ENCODE measurements at regions not wholly inside any gene's neighbourhood (a gene's known extent, or its start where the extent isn't known, plus 50 kb on each side); places are given as distances from the start of the nearest gene placed in this dataset.

DNA sequence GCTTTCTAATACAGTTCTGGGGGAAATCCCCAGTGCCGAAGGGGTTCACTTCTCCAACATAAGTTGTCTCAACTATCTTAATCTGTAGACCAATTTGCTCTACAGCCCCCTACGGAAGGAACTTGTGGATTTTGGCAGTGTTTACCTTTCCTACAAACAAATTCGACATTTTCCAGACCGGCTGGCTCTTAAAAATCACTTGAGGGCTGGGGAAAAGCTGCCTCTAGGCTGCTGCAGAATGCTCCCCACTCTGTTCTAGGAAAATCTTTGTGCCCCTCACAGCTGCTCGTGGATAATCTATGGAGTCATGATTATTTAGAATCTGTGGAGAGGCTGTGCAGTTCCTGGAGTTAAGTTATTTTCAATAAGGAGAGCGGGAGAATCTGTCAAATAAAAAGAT lies 474.6 kb upstream of the FZD8 start (continued):
- TF ChIP-seq, protein P1, sequence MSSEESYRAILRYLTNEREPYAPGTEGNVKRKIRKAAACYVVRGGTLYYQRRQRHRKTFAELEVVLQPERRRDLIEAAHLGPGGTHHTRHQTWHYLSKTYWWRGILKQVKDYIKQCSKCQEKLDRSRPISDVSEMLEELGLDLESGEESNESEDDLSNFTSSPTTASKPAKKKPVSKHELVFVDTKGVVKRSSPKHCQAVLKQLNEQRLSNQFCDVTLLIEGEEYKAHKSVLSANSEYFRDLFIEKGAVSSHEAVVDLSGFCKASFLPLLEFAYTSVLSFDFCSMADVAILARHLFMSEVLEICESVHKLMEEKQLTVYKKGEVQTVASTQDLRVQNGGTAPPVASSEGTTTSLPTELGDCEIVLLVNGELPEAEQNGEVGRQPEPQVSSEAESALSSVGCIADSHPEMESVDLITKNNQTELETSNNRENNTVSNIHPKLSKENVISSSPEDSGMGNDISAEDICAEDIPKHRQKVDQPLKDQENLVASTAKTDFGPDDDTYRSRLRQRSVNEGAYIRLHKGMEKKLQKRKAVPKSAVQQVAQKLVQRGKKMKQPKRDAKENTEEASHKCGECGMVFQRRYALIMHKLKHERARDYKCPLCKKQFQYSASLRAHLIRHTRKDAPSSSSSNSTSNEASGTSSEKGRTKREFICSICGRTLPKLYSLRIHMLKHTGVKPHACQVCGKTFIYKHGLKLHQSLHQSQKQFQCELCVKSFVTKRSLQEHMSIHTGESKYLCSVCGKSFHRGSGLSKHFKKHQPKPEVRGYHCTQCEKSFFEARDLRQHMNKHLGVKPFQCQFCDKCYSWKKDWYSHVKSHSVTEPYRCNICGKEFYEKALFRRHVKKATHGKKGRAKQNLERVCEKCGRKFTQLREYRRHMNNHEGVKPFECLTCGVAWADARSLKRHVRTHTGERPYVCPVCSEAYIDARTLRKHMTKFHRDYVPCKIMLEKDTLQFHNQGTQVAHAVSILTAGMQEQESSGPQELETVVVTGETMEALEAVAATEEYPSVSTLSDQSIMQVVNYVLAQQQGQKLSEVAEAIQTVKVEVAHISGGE (CRISPR knock-in tag; IDR thresholded peaks at IDR 0.05), result no peak
- TF ChIP-seq, protein P2, sequence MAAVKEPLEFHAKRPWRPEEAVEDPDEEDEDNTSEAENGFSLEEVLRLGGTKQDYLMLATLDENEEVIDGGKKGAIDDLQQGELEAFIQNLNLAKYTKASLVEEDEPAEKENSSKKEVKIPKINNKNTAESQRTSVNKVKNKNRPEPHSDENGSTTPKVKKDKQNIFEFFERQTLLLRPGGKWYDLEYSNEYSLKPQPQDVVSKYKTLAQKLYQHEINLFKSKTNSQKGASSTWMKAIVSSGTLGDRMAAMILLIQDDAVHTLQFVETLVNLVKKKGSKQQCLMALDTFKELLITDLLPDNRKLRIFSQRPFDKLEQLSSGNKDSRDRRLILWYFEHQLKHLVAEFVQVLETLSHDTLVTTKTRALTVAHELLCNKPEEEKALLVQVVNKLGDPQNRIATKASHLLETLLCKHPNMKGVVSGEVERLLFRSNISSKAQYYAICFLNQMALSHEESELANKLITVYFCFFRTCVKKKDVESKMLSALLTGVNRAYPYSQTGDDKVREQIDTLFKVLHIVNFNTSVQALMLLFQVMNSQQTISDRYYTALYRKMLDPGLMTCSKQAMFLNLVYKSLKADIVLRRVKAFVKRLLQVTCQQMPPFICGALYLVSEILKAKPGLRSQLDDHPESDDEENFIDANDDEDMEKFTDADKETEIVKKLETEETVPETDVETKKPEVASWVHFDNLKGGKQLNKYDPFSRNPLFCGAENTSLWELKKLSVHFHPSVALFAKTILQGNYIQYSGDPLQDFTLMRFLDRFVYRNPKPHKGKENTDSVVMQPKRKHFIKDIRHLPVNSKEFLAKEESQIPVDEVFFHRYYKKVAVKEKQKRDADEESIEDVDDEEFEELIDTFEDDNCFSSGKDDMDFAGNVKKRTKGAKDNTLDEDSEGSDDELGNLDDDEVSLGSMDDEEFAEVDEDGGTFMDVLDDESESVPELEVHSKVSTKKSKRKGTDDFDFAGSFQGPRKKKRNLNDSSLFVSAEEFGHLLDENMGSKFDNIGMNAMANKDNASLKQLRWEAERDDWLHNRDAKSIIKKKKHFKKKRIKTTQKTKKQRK (IDR thresholded peaks at IDR 0.05; ENCODE audit: low read depth, low read length), result no peak
- no peak for TF ChIP-seq ZZZ3 (IDR thresholded peaks at IDR 0.05; ENCODE audit: control insufficient read depth, insufficient read length, low read depth)

DNA sequence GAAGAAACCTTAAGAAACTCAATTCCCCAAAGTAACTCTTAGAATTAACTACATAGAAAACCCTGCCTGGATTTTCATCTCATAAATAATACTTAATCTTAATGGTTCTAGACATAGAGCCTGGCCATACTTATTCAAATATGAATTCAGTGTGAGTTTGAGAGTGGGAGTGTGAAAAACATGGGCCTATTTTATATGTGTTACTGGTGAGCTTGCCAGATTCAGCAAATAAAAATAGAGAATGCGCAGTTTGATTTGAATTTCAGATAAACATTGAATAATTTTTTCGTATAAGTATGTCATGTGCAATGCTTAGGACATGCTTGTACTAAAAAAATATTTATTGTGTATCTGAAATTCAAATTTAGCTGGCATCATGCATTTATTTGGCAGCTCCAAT lies 473.9 kb upstream of the FZD8 start:
- BruUV-seq (replicated peaks), result no TSS peak
- no peak overlapping the region for H3K9ac ChIP-seq (ENCODE audit: control insufficient read depth, insufficient read depth, low read length)
- SMC1A ChIA-PET (ENCODE audit: uncharacterized antibody, unreplicated experiment), result interaction anchor here (0.9 kb wide), 1 partner anchor 11 kb away, joined by 3 read pairs; no protein-coding TSS in a partner anchor
- intact Hi-C loops (cut with micrococcal nuclease; ENCODE audit: unreplicated experiment), result no loop called here
- no peak overlapping the region for H2AFZ ChIP-seq (ENCODE audit: control insufficient read depth, low read depth, low read length)
- no peaks in the 10 kb centered on the region for H3K4me1 ChIP-seq (ENCODE audit: control insufficient read depth, insufficient read depth, low read length)
- ATAC-seq (no peak), FAIRE-seq (no peak), DNase-seq (ENCODE audit: low read depth, low spot score) (no peak)
- CTCF ChIA-PET, result no interaction called here
- no peaks in the 10 kb centered on the region for H3K27me3 ChIP-seq (replicated peaks in 1 of 2; ENCODE audit: control insufficient read depth in 2 of 2, insufficient read depth in 2 of 2, low read length in 1 of 2)
- H3K4me2 ChIP-seq (ENCODE audit: control insufficient read depth, insufficient read depth), result no peak overlapping the region
- H3K36me3 ChIP-seq (ENCODE audit: control insufficient read depth in 2 of 2, insufficient read depth in 2 of 2, low read length in 1 of 2), result no peaks in the 10 kb centered on the region
- no peak overlapping the region for H3K27ac ChIP-seq (ENCODE audit: control insufficient read depth, insufficient read depth)
- in situ Hi-C loops (cut with MboI), result no loop called here
- 34% methylated on average over 2 of the region's 2 CpGs for WGBS (ENCODE audit: insufficient coverage, insufficient replicate concordance, low lambda C conversion rate, missing lambda C conversion rate)
- no peaks in the 10 kb centered on the region for H3K79me2 ChIP-seq (ENCODE audit: control insufficient read depth, insufficient read depth, low read length)
- RAD21 ChIA-PET (ENCODE audit: unreplicated experiment), result no interaction called here
- no peak overlapping the region for H3K4me3 ChIP-seq
- H4K20me1 ChIP-seq (ENCODE audit: control insufficient read depth, insufficient read depth), result no peaks in the 10 kb centered on the region
- POLR2A ChIA-PET, result no interaction called here
- no peaks in the 10 kb centered on the region for H3K9me3 ChIP-seq (replicated peaks; ENCODE audit: control insufficient read depth, insufficient read depth, low read length)
- TF ChIP-seq SPI1 (IDR thresholded peaks at IDR 0.05; ENCODE audit: borderline replicate concordance, insufficient read depth, low read depth, low read length) (no peak), BACH1 (IDR thresholded peaks at IDR 0.05; ENCODE audit: borderline replicate concordance) (no peak), NFIC (IDR thresholded peaks at IDR 0.05; ENCODE audit: low read depth, low read length) (no peak), ZNF384 (IDR thresholded peaks at IDR 0.05; ENCODE audit: borderline replicate concordance, low read depth, low read length) (no peak), MTA3 (IDR thresholded peaks at IDR 0.05; ENCODE audit: borderline replicate concordance, low read length) (no peak), JUND (IDR thresholded peaks at IDR 0.05; ENCODE audit: low read depth, low read length) (no peak), EP300 (IDR thresholded peaks at IDR 0.05; ENCODE audit: borderline replicate concordance in 1 of 2, control insufficient read depth in 1 of 2, low read depth in 2 of 2, low read length in 2 of 2) (no peak), SUPT20H (IDR thresholded peaks at IDR 0.05; ENCODE audit: borderline replicate concordance, control insufficient read depth, low read depth, low read length) (no peak), ZBED1 (IDR thresholded peaks at IDR 0.05; ENCODE audit: borderline replicate concordance) (no peak)
- TF ChIP-seq, protein P3, sequence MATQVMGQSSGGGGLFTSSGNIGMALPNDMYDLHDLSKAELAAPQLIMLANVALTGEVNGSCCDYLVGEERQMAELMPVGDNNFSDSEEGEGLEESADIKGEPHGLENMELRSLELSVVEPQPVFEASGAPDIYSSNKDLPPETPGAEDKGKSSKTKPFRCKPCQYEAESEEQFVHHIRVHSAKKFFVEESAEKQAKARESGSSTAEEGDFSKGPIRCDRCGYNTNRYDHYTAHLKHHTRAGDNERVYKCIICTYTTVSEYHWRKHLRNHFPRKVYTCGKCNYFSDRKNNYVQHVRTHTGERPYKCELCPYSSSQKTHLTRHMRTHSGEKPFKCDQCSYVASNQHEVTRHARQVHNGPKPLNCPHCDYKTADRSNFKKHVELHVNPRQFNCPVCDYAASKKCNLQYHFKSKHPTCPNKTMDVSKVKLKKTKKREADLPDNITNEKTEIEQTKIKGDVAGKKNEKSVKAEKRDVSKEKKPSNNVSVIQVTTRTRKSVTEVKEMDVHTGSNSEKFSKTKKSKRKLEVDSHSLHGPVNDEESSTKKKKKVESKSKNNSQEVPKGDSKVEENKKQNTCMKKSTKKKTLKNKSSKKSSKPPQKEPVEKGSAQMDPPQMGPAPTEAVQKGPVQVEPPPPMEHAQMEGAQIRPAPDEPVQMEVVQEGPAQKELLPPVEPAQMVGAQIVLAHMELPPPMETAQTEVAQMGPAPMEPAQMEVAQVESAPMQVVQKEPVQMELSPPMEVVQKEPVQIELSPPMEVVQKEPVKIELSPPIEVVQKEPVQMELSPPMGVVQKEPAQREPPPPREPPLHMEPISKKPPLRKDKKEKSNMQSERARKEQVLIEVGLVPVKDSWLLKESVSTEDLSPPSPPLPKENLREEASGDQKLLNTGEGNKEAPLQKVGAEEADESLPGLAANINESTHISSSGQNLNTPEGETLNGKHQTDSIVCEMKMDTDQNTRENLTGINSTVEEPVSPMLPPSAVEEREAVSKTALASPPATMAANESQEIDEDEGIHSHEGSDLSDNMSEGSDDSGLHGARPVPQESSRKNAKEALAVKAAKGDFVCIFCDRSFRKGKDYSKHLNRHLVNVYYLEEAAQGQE (IDR thresholded peaks at IDR 0.05; ENCODE audit: low read depth, low read length), result no peak
